ENCODE measurements at regions not wholly inside any gene's neighbourhood (a gene's known extent, or its start where the extent isn't known, plus 50 kb on each side); places are given as distances from the start of the nearest gene placed in this dataset. TPM values are rescaled to one million over a fixed set of nuclear protein-coding genes. Genes with fewer than 3 reads are reported as not detected.
"Not testable (repeated sequence)": the region's sequence is repeated elsewhere in the genome, so short reads cannot be mapped to it uniquely, and the experiment has no call there.

DNA sequence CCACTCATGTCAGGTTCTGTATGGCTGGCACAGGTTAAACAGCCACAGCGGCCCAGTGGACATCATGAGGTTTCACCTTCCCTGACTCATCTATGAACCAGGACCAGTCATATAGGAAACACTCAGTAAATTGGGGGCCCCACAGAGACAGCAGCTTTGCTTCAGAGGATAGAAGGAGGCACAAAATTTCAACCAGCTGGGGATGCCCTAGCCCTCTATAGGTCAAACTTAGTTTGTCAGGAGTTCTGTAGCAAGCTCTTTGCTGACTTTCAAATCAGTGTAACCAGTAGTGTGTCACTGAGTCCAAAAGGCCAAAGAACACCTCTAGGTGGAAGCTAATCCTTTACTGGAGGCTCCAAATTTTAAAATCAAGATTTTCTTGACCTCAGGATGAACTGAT, 4157.8 kb upstream of the TPTE start:
- H3K27ac ChIP-seq; DNase-seq (ENCODE audit: low spot score in 2 of 2); H3K4me1 ChIP-seq; H3K27me3 ChIP-seq; H3K4me3 ChIP-seq; H3K36me3 ChIP-seq; H3K9me3 ChIP-seq: not testable (repeated sequence)
- WGBS, 2 donors, result no CpG with 5 or more reads among the region's 1 CpG

DNA sequence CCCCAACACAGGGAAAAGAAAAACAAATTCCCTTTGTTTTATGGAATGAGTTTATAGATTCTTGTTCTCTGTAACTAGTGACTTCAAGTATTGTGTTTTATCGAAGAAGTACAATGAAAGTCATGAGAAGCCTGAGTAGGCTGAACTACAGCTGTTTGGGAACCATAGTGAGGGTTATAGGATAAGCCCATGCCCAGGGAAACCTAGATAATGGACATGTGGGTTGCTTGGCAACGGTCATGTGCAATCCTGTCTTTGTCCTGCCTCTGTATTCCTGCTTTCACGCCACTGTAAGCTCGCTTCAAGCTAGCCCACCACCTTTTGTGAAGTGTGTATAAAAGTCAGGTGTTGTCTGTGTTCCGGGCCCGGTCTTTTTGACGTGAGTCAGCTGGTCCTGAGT, 4152.6 kb upstream of the TPTE start:
- peak in 1 of 2 donors; percentile 6 for DNase-seq (ENCODE audit: low spot score in 2 of 2)
- not testable (repeated sequence) for H3K27me3 ChIP-seq, H3K9me3 ChIP-seq, H3K4me1 ChIP-seq, H3K36me3 ChIP-seq
- WGBS, 2 donors, result 6 to 8% methylated on average over 3 to 4 of the region's 7 CpGs
- peak overlapping the region in 3 of 4 donors; percentile 13 to 27 (median 19) for H3K4me3 ChIP-seq
- H3K27ac ChIP-seq, result peak overlapping the region; percentile 50 to 90 (median 52)

DNA sequence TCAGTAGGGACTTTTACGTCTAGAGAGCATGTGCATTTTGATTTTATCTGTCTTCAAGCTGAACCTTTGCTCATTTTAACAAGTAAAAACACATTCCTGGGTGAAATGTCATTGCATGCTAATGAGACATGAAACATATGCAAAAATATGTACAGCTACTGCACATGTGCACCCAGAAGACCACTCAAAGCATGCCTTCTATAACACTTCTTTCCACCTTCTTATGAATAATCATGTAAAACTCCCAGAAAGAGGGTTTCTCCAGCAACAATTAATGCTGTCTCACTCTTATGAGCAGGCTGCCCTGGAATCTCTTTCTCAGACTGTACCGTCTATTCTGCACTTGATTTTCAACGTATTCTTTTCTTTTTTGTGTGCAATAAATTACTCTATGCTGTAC, 4148.1 kb upstream of the TPTE start:
- H3K27me3 ChIP-seq; H3K36me3 ChIP-seq; H3K4me3 ChIP-seq; DNase-seq (ENCODE audit: low spot score in 2 of 2); H3K9me3 ChIP-seq; H3K4me1 ChIP-seq; H3K27ac ChIP-seq: not testable (repeated sequence)
- no CpG with 5 or more reads among the region's 3 CpGs for WGBS, 2 donors

DNA sequence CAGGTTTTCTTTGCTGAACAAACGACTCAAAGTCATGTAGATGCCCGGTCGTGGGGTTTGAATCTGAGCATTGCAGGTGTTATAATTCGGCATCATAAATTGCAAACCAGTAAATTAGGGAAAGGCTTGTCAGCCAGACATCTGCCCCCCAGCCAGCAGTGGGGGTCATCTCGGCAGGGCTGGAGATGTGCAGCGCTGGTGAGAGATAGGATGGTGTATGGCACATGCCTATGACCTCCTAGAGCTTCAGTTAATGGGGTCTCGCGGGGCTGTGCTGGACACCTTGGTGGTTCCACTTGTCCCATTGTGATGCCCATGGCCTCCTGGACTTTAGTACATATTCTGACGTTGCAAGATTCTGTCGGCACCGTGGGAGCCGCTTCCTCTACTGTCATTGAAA, 4147.2 kb upstream of the TPTE start:
- H3K4me1 ChIP-seq, H3K9me3 ChIP-seq, H3K4me3 ChIP-seq, H3K27me3 ChIP-seq, H3K36me3 ChIP-seq, H3K27ac ChIP-seq: not testable (repeated sequence)
- 26 to 30% methylated on average over 12 of the region's 12 CpGs for WGBS, 2 donors
- peak; percentile 13 to 19 for DNase-seq (ENCODE audit: low spot score in 2 of 2)
- TF ChIP-seq, protein P1, sequence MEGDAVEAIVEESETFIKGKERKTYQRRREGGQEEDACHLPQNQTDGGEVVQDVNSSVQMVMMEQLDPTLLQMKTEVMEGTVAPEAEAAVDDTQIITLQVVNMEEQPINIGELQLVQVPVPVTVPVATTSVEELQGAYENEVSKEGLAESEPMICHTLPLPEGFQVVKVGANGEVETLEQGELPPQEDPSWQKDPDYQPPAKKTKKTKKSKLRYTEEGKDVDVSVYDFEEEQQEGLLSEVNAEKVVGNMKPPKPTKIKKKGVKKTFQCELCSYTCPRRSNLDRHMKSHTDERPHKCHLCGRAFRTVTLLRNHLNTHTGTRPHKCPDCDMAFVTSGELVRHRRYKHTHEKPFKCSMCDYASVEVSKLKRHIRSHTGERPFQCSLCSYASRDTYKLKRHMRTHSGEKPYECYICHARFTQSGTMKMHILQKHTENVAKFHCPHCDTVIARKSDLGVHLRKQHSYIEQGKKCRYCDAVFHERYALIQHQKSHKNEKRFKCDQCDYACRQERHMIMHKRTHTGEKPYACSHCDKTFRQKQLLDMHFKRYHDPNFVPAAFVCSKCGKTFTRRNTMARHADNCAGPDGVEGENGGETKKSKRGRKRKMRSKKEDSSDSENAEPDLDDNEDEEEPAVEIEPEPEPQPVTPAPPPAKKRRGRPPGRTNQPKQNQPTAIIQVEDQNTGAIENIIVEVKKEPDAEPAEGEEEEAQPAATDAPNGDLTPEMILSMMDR (IDR thresholded peaks at IDR 0.05), result peak in 1 of 5 experiments; percentile 28

DNA sequence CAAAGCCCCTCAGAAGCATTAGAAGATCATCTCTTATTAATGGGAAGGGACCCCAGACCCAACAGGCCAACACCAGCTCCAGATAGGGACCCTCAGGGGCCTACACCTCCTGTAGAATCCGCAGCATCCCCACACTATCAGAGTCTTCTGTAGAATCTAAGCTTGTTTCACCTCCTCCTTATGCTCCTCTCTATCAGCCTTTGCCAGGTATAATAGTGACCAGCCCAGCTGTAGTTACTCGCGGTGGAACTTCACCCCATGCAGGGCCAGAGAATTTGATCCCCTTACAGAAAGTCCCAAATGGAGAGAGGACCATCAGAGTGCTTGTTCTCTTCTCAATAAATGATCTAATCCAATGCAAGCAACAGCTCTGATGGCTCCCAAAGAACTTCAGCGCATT, 4146.5 kb upstream of the TPTE start:
- H3K4me1 ChIP-seq, H3K27ac ChIP-seq, H3K36me3 ChIP-seq, H3K4me3 ChIP-seq, H3K9me3 ChIP-seq, H3K27me3 ChIP-seq: not testable (repeated sequence)
- DNase-seq (ENCODE audit: low spot score in 2 of 2), result peak in 1 of 2 donors; percentile 4
- 76 to 79% methylated on average over 4 of the region's 4 CpGs for WGBS, 2 donors

DNA sequence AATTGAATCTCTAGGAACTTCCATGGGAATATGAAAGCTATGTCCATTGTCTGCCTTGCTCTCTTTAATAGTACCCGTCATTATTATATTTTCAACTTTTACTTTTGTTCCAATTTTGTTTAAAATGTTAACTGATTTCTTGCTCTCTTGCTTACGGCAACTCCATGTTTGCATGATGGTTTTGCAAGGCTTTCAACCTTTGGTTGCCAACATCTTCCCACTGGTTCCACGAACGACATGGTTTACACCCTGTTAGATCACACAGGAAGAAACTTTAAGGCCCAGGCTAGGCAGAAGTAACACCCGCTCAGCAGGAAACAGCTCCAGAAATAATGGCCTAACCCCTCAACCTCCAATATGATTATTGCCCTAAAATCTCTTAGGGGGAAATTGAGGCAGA, 4145.6 kb upstream of the TPTE start:
- DNase-seq (ENCODE audit: low spot score in 2 of 2); H3K9me3 ChIP-seq; H3K27ac ChIP-seq; H3K4me1 ChIP-seq; H3K4me3 ChIP-seq; H3K27me3 ChIP-seq; H3K36me3 ChIP-seq: not testable (repeated sequence)
- WGBS, 2 donors, result 44 to 59% methylated on average over 3 to 5 of the region's 5 CpGs

DNA sequence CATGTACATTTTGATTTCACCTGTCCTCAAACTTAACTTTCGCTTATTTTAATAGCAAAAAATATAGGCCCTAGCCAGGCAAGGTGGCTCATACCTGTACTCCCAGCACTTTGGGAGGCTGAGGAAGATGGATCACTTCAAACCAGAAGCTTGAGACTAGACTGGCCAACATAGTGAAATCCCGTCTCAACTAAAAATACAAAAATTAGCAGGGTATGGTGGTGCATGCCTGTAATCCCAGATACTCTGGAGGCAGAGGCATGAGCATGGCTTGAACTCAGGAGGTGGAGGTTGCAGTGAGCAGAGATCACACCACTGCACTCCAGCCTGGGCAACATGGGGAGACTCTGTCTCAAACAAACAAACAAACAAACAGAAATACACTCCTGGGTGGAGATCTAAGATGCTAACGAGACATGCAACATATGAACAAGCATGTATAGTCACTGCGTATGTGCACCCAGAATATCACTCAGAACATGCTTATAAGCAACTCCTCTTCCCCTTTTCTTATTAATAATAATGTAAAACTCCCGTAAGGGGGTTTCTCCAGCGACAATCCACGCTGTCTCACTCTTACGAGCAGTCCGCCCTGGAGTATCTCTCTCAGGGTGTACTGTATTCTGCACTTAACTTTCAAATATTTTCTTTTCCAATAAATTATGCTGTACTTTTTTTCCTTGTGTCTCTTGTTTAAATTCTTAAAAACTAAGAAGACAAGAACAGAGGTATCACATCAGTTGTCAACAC, 4144.9 kb upstream of the TPTE start:
- not testable (repeated sequence) for H3K4me3 ChIP-seq, H3K27ac ChIP-seq, H3K4me1 ChIP-seq, H3K36me3 ChIP-seq, H3K27me3 ChIP-seq, H3K9me3 ChIP-seq
- DNase-seq (ENCODE audit: low spot score in 2 of 2), result peak in 1 of 2 donors; percentile 4
- 69 to 83% methylated on average over 9 of the region's 9 CpGs for WGBS, 2 donors

Small RNA genes lying in the stretch of these regions (small RNA-seq; reads per million reads assigned to genes)
- gene RF00019, result not detected

Measured in tibial nerve (tissue), 4 donors.